Liver (tissue), 8 donors: ENCODE measurements at regions not wholly inside any gene's neighbourhood (a gene's known extent, or its start where the extent isn't known, plus 50 kb on each side); places are given as distances from the start of the nearest gene placed in this dataset.
A peak's percentile ranks its signal among the peaks of the same experiment; 100 is the strongest.

Source experiments
- DNase-seq: peaks from one replicate; pipeline ENCODE4 v3.0.0-alpha.2; 2017; ENCODE audit warnings: low spot score
- H3K27ac ChIP-seq, 2 donors: one replicate each; pipeline ENCODE4 v1.7.0; 2013; ENCODE audit warnings: inconsistent platforms in 2 of 2, low read length in 2 of 2, control low read depth in 1 of 2, low read depth in 1 of 2, mild to moderate bottlenecking in 1 of 2
- H3K27me3 ChIP-seq, 4 donors: one replicate each; pipeline versions ENCODE4 v1.6.1 to v1.7.0; 2013; ENCODE audit warnings: low read length in 3 of 4, inconsistent platforms in 1 of 4, mild to moderate bottlenecking in 1 of 4, moderate library complexity in 1 of 4; ENCODE audit not compliant: control insufficient read depth in 4 of 4, insufficient read depth in 4 of 4
- H3K36me3 ChIP-seq, 4 donors: one replicate each; pipeline versions ENCODE4 v1.6.1 to v1.7.0; 2013; ENCODE audit warnings: low read length in 3 of 4, mild to moderate bottlenecking in 3 of 4, low read depth in 1 of 4, moderate library complexity in 1 of 4; ENCODE audit not compliant: control insufficient read depth in 4 of 4, insufficient read depth in 3 of 4
- H3K4me1 ChIP-seq, 4 donors: one replicate each; pipeline versions ENCODE4 v1.6.1 to v1.7.0; 2013; ENCODE audit warnings: low read length in 3 of 4, mild to moderate bottlenecking in 3 of 4, moderate library complexity in 1 of 4; ENCODE audit not compliant: control insufficient read depth in 4 of 4, insufficient read depth in 4 of 4
- H3K4me3 ChIP-seq, 3 donors: one replicate each; pipeline versions ENCODE4 v1.6.1 to v1.7.0; 2013; ENCODE audit warnings: low read length in 3 of 3, control low read depth in 1 of 3, low read depth in 1 of 3, mild to moderate bottlenecking in 1 of 3
- H3K9ac ChIP-seq, 2 donors: one replicate each; pipeline ENCODE4 v1.7.0; 2013; ENCODE audit warnings: low read length in 2 of 2, mild to moderate bottlenecking in 2 of 2, moderate library complexity in 2 of 2, control low read depth in 1 of 2, low read depth in 1 of 2
- H3K9me3 ChIP-seq, 4 donors: one replicate each; pipeline versions ENCODE4 v1.6.1 to v1.7.0; 2013; ENCODE audit warnings: low read length in 3 of 4; ENCODE audit not compliant: control insufficient read depth in 4 of 4
- EGR1 ChIP-seq, 2 donors: IDR thresholded peaks; 2 replicates each; pipeline ENCODE4 v1.6.1; 2016 to 2018; ENCODE audit warnings: antibody characterized with exemption in 2 of 2, low read depth in 2 of 2
- FOXA1 ChIP-seq: IDR thresholded peaks from 2 replicates; pipeline ENCODE4 v1.6.1; 2016; ENCODE audit warnings: antibody characterized with exemption
- FOXA2 ChIP-seq: IDR thresholded peaks from 2 replicates; pipeline ENCODE4 v1.6.1; 2016; ENCODE audit warnings: antibody characterized with exemption
- GABPA ChIP-seq, 2 donors: IDR thresholded peaks in 1 of 2; conservative IDR thresholded peaks in 1 of 2; 2 replicates each; pipeline ENCODE4 v1.6.1; 2016; ENCODE audit warnings: antibody characterized with exemption in 2 of 2, mild to moderate bottlenecking in 1 of 2, moderate library complexity in 1 of 2
- HNF4A ChIP-seq, 2 donors: conservative IDR thresholded peaks; 2 replicates each; pipeline ENCODE4 v1.6.1; 2016; ENCODE audit warnings: antibody characterized with exemption in 2 of 2, mild to moderate bottlenecking in 2 of 2
- HNF4G ChIP-seq: IDR thresholded peaks from 2 replicates; pipeline ENCODE4 v1.6.1; 2016; ENCODE audit warnings: antibody characterized with exemption
- JUND ChIP-seq, 2 donors: IDR thresholded peaks; 2 replicates each; pipeline ENCODE4 v1.6.1; 2016; ENCODE audit warnings: antibody characterized with exemption in 2 of 2
- NR2F2 ChIP-seq: IDR thresholded peaks from 2 replicates; pipeline ENCODE4 v1.6.1; 2016; ENCODE audit warnings: antibody characterized with exemption
- RAD21 ChIP-seq, 2 donors: IDR thresholded peaks; 2 replicates each; pipeline ENCODE4 v1.6.1; 2016; ENCODE audit warnings: antibody characterized with exemption in 2 of 2, mild to moderate bottlenecking in 2 of 2
- RXRA ChIP-seq, 2 donors: IDR thresholded peaks; 2 replicates each; pipeline ENCODE4 v1.6.1; 2017 to 2018; ENCODE audit warnings: antibody characterized with exemption in 2 of 2, mild to moderate bottlenecking in 1 of 2
- SP1 ChIP-seq: IDR thresholded peaks from 2 replicates; pipeline ENCODE4 v1.6.1; 2018; ENCODE audit warnings: antibody characterized with exemption, mild to moderate bottlenecking
- TAF1 ChIP-seq: conservative IDR thresholded peaks from 2 replicates; pipeline ENCODE4 v1.6.1; 2016; ENCODE audit warnings: antibody characterized with exemption, mild to moderate bottlenecking
- YY1 ChIP-seq: IDR thresholded peaks from 2 replicates; pipeline ENCODE4 v1.6.1; 2016; ENCODE audit warnings: antibody characterized with exemption, mild to moderate bottlenecking
- WGBS: extraction: QIAGEN DNeasy Blood & Tissue Kit; methylation state at CpG from one replicate; pipeline ENCODE4 v1.1.7; 2013; 5-methylcytosine and 5-hydroxymethylcytosine counted together
- TF ChIP-seq, protein P1 (sequence below): fragments of 150-350 bp; IDR thresholded peaks from 2 replicates; pipeline ENCODE4 v1.5.1; 2017; ENCODE audit warnings: improper control_type of control experiment, low read depth, low read length; ENCODE audit not compliant: missing input control
- TF ChIP-seq, protein P2 (sequence below): IDR thresholded peaks from 2 replicates; pipeline ENCODE4 v1.6.1; 2016; ENCODE audit warnings: antibody characterized with exemption
- TF ChIP-seq, protein P3 (sequence below): IDR thresholded peaks from 2 replicates; pipeline ENCODE4 v1.6.1; 2016; ENCODE audit warnings: antibody characterized with exemption
- TF ChIP-seq, protein P4 (sequence below): IDR thresholded peaks from 2 replicates; pipeline ENCODE4 v1.6.1; 2016; ENCODE audit warnings: antibody characterized with exemption, mild to moderate bottlenecking
- donor health status: healthy.
- donor health status: healthy.
- donor health status: healthy.
- donor health status: healthy.
- donor health status: healthy.

DNA sequence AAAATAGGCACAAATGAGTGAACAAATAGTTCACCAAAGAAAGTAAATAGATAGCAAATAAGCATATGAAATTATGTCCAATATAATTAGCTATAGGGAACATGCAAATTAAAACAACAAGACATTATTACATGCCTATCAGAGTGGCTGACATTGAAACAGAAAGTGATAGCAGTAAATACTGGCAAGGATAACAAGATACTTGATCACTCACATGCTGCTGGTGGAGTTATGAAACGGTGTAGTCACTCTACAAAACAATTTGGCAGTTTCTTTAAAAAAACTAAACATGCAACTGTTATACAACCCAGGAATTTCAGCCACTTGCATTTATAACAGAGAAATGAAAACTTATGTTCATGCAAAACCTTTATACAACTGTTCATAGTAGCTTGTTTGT lies 439.2 kb upstream of the ACVR2A start:
- Histone ChIP-seq H3K4me1 (peaks cover 0 to 8% (median 1%) of the 10 kb centered on the region in 4 donors), H3K27me3 (no peaks in the 10 kb centered on the region), H3K9ac (no peak overlapping the region), H3K27ac (peak overlapping the region in 1 of 2 donors; percentile 30), H3K4me3 (no peak overlapping the region), H3K36me3 (no peaks in the 10 kb centered on the region), H3K9me3 (no peaks in the 10 kb centered on the region)
- DNase-seq = no peak
- 3% methylated on average over 1 of the region's 1 CpG for WGBS
- TF ChIP-seq YY1 (no peak), HNF4G (no peak), GABPA (IDR thresholded peaks at IDR 0.05 in 1 of 2, conservative IDR thresholded peaks at IDR 0.05 in 1 of 2) (no peak), HNF4A (conservative IDR thresholded peaks at IDR 0.05) (no peak), RXRA (IDR thresholded peaks at IDR 0.05) (peak in 1 of 2 donors; percentile 8), NR2F2 (no peak), RAD21 (IDR thresholded peaks at IDR 0.05) (peak in 1 of 2 donors; percentile 11), EGR1 (IDR thresholded peaks at IDR 0.05; ENCODE audit: low read depth in 2 of 2) (no peak), TAF1 (no peak), FOXA1 (no peak), FOXA2 (no peak), JUND (IDR thresholded peaks at IDR 0.05) (no peak), SP1 (no peak)
- TF ChIP-seq, protein P1, sequence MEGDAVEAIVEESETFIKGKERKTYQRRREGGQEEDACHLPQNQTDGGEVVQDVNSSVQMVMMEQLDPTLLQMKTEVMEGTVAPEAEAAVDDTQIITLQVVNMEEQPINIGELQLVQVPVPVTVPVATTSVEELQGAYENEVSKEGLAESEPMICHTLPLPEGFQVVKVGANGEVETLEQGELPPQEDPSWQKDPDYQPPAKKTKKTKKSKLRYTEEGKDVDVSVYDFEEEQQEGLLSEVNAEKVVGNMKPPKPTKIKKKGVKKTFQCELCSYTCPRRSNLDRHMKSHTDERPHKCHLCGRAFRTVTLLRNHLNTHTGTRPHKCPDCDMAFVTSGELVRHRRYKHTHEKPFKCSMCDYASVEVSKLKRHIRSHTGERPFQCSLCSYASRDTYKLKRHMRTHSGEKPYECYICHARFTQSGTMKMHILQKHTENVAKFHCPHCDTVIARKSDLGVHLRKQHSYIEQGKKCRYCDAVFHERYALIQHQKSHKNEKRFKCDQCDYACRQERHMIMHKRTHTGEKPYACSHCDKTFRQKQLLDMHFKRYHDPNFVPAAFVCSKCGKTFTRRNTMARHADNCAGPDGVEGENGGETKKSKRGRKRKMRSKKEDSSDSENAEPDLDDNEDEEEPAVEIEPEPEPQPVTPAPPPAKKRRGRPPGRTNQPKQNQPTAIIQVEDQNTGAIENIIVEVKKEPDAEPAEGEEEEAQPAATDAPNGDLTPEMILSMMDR = no peak
- TF ChIP-seq, protein P2, sequence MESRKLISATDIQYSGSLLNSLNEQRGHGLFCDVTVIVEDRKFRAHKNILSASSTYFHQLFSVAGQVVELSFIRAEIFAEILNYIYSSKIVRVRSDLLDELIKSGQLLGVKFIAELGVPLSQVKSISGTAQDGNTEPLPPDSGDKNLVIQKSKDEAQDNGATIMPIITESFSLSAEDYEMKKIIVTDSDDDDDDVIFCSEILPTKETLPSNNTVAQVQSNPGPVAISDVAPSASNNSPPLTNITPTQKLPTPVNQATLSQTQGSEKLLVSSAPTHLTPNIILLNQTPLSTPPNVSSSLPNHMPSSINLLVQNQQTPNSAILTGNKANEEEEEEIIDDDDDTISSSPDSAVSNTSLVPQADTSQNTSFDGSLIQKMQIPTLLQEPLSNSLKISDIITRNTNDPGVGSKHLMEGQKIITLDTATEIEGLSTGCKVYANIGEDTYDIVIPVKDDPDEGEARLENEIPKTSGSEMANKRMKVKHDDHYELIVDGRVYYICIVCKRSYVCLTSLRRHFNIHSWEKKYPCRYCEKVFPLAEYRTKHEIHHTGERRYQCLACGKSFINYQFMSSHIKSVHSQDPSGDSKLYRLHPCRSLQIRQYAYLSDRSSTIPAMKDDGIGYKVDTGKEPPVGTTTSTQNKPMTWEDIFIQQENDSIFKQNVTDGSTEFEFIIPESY = no peak
- TF ChIP-seq, protein P3, sequence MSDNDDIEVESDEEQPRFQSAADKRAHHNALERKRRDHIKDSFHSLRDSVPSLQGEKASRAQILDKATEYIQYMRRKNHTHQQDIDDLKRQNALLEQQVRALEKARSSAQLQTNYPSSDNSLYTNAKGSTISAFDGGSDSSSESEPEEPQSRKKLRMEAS = no peak
- TF ChIP-seq, protein P4, sequence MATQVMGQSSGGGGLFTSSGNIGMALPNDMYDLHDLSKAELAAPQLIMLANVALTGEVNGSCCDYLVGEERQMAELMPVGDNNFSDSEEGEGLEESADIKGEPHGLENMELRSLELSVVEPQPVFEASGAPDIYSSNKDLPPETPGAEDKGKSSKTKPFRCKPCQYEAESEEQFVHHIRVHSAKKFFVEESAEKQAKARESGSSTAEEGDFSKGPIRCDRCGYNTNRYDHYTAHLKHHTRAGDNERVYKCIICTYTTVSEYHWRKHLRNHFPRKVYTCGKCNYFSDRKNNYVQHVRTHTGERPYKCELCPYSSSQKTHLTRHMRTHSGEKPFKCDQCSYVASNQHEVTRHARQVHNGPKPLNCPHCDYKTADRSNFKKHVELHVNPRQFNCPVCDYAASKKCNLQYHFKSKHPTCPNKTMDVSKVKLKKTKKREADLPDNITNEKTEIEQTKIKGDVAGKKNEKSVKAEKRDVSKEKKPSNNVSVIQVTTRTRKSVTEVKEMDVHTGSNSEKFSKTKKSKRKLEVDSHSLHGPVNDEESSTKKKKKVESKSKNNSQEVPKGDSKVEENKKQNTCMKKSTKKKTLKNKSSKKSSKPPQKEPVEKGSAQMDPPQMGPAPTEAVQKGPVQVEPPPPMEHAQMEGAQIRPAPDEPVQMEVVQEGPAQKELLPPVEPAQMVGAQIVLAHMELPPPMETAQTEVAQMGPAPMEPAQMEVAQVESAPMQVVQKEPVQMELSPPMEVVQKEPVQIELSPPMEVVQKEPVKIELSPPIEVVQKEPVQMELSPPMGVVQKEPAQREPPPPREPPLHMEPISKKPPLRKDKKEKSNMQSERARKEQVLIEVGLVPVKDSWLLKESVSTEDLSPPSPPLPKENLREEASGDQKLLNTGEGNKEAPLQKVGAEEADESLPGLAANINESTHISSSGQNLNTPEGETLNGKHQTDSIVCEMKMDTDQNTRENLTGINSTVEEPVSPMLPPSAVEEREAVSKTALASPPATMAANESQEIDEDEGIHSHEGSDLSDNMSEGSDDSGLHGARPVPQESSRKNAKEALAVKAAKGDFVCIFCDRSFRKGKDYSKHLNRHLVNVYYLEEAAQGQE = no peak

DNA sequence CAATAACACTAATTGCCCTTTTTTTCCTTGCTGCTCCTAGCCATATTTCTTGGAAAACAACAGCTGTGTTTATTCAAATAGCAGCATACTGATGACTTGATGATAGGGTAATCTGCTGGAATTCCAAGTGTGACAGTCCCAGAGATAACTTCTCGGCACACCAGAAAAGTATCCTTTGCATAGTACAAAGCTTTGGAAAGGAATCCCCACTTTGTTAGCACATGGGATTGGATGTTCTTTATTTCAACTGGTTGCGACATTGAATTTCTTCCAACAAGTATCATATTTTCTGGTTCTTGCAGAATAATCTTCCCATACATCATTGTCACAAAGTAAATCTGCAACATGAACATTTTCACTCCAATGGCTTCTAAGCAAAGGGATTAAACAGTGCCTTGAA lies 445.8 kb upstream of the ACVR2A start:
- DNase-seq = no peak
- peaks cover 0 to 10% (median 3%) of the 10 kb centered on the region in 4 donors for H3K4me1 ChIP-seq
- WGBS = 86% methylated on average over 2 of the region's 2 CpGs
- no peaks in the 10 kb centered on the region for H3K36me3 ChIP-seq
- no peak overlapping the region for H3K4me3 ChIP-seq
- H3K9ac ChIP-seq = no peak overlapping the region
- H3K27ac ChIP-seq = no peak overlapping the region
- H3K9me3 ChIP-seq = no peaks in the 10 kb centered on the region
- H3K27me3 ChIP-seq = no peaks in the 10 kb centered on the region
- TF ChIP-seq, protein P1 = no peak
- TF ChIP-seq, protein P4 = no peak
- TF ChIP-seq FOXA1 = no peak
- TF ChIP-seq JUND (IDR thresholded peaks at IDR 0.05) = no peak
- TF ChIP-seq YY1 = no peak
- TF ChIP-seq RXRA (IDR thresholded peaks at IDR 0.05) = no peak
- TF ChIP-seq GABPA (IDR thresholded peaks at IDR 0.05 in 1 of 2, conservative IDR thresholded peaks at IDR 0.05 in 1 of 2) = no peak
- TF ChIP-seq, protein P3 = no peak
